ENCODE measurements at regions not wholly inside any gene's neighbourhood (a gene's known extent, or its start where the extent isn't known, plus 50 kb on each side); places are given as distances from the start of the nearest gene placed in this dataset.

GRCh38 chr15:101556273-101556672, 66.8 kb upstream of the PCSK6 start:
- TF ChIP-seq CTCF (IDR thresholded peaks at IDR 0.05), result no peak
- no peak for TF ChIP-seq POLR2A (IDR thresholded peaks at IDR 0.05)

Measured in right lobe of liver (tissue), 4 donors.